ENCODE measurements at regions not wholly inside any gene's neighbourhood (a gene's known extent, or its start where the extent isn't known, plus 50 kb on each side); places are given as distances from the start of the nearest gene placed in this dataset.
"Not testable (repeated sequence)": the region's sequence is repeated elsewhere in the genome, so short reads cannot be mapped to it uniquely, and the experiment has no call there.

DNA sequence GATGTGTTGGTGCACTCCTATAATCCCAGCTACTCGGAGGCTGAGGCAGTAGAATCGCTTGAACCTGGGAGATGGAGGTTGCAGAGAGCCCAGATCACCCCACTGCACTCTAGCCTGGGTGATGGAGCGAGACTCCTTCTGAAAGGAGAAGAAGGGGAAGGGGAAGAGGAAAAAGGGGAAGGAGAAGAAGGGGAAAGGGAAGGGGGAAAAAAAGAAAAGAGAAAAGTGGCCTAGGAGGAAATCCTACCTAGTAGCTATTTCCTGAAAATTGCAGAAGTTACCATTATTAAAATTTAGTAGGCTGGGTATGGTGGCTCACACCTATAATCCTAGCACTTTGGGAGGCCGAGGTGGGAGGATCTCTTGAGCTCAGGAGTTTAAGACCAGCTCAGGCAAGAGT is 67.4 kb downstream of the ARRDC3 start:
- no peak for DNase-seq (ENCODE audit: low read depth)

- peak; percentile 100 for DNase-seq (ENCODE audit: low read depth)
Measured at GRCh38 chr5:91313757-91314673, 69.1 kb downstream of the ARRDC3 start.

DNA sequence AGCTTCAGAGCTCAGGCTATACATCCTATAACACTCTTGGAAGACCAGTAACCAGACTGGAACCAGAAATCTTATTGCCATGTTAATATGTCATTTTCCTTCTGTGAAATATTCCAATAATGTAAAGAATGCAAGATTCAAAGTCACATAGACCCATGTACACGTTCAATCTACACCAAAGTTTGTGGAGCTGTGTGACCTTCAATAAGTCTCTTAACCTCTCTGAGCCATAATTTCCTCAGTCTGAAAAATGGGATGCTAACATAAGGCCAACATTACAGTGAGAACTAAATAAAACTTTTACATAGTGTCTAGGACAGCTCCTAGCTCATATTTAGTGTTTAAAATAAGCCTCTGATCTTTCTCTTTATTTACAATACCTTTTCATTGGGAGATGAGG is 70.4 kb downstream of the ARRDC3 start:
- peak; percentile 18 for DNase-seq (ENCODE audit: low read depth)

DNA sequence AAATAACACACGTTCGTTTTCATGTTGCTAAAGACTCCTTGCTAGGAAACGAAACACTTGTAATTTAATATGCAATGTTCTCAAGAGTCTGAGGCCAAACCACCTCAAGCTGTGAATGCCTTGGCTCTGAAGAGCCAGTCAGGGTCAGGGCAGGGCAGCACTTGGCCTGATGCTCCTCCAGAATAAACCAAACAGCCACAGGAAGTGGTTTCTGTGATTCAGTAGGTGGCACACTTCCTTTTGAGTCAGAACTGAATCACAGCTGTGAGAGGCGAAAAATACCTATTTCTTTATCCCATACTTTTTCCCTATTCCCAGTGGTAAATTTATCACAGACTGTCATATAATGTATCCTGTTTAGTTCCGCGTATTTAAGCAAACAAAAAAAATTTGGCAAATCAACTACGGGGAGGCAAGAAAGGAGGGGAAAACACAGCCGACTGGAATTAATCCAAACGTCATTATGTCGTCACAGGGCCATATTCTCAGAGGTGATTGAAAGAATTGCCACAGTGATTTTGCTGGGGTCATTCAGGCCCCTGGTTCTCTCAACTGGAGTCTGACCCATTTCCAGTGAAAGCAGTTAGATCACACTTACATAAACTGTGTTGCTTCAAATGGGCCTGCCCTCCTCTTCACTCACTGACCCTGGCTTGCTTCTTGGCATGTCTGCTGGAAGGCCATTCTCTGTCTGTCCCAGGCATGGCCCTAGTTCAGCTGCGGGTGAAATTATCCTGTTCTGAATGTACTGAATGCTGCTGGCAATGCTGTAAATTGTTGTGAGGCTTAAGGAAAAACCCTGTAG is 71.2 kb downstream of the ARRDC3 start:
- DNase-seq (ENCODE audit: low read depth), result peak; percentile 100

DNA sequence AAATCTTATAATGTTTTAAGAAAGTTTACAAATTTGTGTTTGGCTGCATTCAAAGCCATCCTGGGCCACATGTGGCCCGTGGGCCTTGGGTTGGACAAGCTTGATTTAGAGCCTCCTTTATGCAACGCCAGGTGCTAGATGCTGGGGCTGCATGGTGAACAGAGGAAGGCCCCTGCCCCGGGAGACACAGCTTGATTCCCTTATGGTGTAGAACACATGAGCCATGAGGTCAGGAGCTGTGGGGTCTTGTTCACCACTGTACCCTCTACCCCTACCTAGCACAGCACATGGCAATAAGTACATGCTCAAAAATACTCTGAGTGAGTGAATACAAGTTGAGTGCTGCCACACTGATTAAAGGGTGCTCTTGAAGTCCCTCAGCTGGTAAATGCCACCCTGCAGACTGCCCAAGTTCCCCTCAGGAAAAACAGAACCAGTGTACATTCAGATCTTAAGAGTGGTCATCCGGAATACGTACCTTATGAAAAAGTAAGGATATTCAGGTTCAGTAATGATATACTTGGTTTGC is 71.9 kb downstream of the ARRDC3 start:
- no peak for DNase-seq (ENCODE audit: low read depth)

GRCh38 chr5:91308157-91308556 is 75.0 kb downstream of the ARRDC3 start:
- not testable (repeated sequence) for DNase-seq (ENCODE audit: low read depth)

DNA sequence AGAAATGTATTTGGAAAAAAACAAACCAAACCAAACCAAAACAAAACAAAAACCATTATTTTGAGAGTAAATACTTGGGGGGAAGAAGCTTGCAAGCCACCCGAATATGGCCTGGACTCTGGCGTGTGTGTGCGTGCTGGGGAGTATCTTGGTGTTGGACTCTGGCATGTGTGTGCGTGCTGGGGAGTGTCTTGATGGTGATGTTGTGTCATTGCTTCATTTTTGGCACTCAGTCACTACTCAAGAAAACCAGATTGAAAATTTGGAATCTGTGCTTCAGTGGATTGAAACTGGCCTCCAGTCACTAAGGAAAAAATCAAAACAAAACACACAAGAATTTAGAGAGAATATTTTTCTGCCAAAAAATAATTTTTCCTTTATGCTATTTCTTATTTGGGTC is 76.1 kb downstream of the ARRDC3 start:
- DNase-seq (ENCODE audit: low read depth), result peak; percentile 29

- DNase-seq (ENCODE audit: low read depth), result peak; percentile 23
Measured at GRCh38 chr5:91306497-91306896, 76.6 kb downstream of the ARRDC3 start.

GRCh38 chr5:91305640-91306039 is 77.5 kb downstream of the ARRDC3 start:
- no peak for DNase-seq (ENCODE audit: low read depth)

DNA sequence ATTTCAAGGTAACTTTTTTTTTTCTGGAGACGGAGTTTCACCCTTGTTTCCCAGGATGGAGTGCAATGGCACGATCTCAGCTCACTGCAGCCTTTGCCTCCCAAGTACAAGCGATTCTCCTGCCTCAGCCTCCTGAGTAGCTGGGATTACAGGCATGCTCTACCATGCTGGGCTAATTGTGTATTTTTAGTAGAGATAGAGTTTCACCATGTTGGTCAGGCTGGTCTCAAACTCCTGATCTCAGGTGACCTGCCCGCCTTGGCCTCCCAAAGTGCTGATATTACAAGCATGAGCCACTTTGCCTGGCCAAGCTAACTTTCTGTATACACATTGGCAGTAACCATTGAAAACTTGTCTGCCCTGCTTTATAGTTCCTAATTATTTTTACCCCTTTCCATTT is 79.1 kb downstream of the ARRDC3 start:
- not testable (repeated sequence) for DNase-seq (ENCODE audit: low read depth)

DNA sequence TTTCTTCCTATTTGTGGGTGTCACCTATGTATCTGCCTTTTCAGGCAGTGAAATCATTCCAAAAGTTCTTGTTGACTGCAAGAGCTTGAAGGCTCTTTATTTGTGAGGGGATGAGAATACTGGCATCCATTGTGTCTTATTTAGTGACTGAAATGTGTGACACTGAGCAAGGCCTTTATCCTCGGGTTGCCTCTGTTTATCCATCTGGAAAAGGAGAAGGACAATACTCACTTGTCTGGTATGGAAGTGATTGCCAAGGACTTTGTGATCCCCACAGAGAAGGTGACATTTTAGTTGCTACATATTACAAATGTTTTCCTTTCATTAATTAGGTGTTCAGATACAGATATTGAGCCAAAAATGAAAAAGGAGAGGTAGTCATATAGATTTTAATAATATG is 80.2 kb downstream of the ARRDC3 start:
- DNase-seq (ENCODE audit: low read depth), result no peak

- no peak for DNase-seq (ENCODE audit: low read depth)
Measured at GRCh38 chr5:91302305-91302704, 80.8 kb downstream of the ARRDC3 start.

- peak; percentile 75 for DNase-seq (ENCODE audit: low read depth)
Measured at GRCh38 chr5:91301106-91301846, 81.8 kb downstream of the ARRDC3 start.

- no peak for DNase-seq (ENCODE audit: low read depth)
Measured at GRCh38 chr5:91297994-91298393, 85.1 kb downstream of the ARRDC3 start.

- peak; percentile 75 for DNase-seq (ENCODE audit: low read depth)
Measured at GRCh38 chr5:91296674-91297143, 86.4 kb downstream of the ARRDC3 start.

- not testable (repeated sequence) for DNase-seq (ENCODE audit: low read depth)
Measured at GRCh38 chr5:91296102-91296501, 87.0 kb downstream of the ARRDC3 start.

DNA sequence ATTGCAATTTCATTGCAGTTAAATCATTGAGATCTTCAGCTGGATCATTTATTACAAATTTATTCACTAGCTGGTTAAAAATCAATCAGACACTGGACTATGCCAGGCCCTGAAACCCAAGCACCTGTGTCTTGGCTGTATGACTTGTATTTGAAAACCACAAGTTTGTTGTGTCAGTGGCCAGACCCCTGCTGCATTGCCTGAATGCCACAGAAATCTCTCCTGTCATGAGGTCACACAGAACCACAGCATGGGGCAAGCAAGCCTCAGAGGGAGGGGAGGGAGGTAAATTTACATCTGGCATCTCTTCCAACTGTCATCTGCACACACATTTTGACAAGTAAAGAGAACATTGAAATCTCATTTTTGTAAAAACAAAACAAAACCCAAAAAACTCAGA is 90.0 kb downstream of the ARRDC3 start:
- peak; percentile 84 for DNase-seq (ENCODE audit: low read depth)

GRCh38 chr5:91291628-91292569 is 91.2 kb downstream of the ARRDC3 start:
- no peak for DNase-seq (ENCODE audit: low read depth)

DNA sequence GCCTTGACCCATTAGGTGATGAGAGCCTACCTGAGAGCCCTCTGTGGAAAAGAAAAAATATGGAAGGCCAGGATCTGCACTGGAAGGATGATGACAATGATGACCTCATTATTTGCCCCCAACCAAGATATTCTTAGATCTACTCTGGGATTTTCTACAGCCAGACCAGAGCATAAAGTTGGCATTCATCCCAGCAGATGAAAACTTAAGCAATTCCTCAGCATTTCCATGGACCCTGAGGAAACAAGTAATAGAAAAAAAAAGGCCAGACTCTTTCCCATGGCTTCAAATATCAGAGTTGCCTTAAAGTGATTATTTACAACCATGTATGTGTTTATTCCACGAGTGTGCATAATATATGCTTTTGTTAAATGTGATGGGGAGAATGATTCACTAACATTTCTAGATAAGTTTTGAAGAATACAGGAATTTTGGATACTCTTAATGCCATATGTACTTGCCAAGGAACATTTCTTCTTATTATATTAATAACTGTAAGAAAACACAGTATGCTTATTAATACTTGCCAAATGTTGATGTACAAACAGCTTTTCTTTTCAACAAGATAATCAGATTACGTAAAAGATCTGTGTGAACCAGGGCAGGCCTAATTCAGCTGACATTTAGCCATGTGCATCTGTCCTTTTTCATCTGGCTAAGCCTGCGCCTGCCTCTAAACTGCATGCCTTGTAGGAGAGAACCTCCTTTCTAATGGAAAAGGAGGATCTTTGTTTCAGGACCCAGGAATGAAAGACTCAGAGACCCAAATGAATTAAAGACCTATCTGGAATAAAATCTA is 94.8 kb downstream of the ARRDC3 start:
- DNase-seq (ENCODE audit: low read depth), result peak; percentile 59
